ENCODE measurements at regions not wholly inside any gene's neighbourhood (a gene's known extent, or its start where the extent isn't known, plus 50 kb on each side); places are given as distances from the start of the nearest gene placed in this dataset.

DNA sequence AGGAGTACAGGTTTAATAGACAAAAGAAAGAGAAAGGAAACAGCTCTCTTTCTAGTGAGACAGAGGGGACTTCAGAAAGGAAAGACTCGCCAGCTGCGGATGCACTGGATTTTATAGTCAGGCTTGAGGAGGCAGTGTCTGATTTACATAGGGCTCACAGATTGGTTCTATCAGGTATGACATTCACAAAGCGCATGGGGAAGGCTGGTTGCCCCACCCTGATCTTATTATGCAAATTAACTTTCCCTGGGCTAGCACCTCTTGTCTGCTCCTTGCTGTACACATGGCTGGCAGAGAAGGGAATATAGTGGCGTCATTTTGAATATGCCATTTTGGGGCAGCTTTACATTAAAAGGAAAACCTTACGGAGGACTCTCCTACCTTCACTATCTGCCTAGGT lies 938.4 kb upstream of the SEMA6D start:
- H3K36me3 Mint-ChIP-seq, result no peaks in the 10 kb centered on the region
- H3K27me3 Mint-ChIP-seq, result no peaks in the 10 kb centered on the region
- CTCF ChIA-PET, result interaction anchor here (1.2 kb wide), 1 partner anchor 11 kb away, joined by 5 read pairs; no protein-coding TSS in a partner anchor

DNA sequence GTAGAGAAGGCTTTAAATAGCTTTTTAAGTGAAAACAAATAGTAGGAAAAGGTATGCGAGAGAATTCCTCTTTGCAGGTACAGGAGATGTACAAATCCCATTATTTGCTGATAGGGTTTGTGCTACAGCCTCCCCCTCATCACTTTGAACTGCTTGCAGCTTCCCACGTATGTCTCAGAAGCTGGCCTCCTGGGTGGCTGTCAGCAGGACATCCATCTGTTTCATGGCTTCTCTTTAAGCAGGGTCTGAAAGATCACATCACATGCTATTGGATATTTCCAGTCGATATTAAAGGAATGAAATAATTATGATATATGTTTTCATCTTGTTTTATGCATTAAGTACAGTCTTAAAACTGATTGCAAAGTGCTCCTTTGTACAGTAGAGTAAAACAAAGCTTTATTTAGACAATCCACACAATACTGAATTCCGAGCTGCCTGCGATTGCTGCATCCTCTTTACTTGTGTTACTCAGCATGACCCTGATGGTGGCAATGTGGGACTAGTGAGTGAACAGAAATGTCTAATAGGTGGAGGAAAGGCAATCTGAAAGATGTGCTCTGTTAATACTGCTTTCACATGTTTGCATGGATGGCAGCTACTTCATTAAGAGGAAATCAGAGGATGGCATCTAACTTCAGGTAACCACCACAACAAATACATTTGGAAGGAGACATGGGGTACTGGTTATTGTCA lies 930.6 kb upstream of the SEMA6D start:
- Mint-ChIP-seq H3K36me3 (no peaks in the 10 kb centered on the region), H3K27me3 (no peaks in the 10 kb centered on the region), H3K4me1 (no peaks in the 10 kb centered on the region), H3K4me3 (no peak overlapping the region), H3K27ac (no peak overlapping the region), H3K9me3 (ENCODE audit: low read depth) (peaks cover 21% of the 10 kb centered on the region)
- CTCF ChIA-PET, result no interaction called here
- DNase-seq (no peak), ATAC-seq (no peak)

More for the DNA sequence above, 938.4 kb upstream of the SEMA6D start:
- DNase-seq (no peak), ATAC-seq (no peak)
- no peak overlapping the region for H3K4me3 Mint-ChIP-seq
- no peak overlapping the region for H3K27ac Mint-ChIP-seq
- no peaks in the 10 kb centered on the region for H3K4me1 Mint-ChIP-seq
- peaks cover 20% of the 10 kb centered on the region for H3K9me3 Mint-ChIP-seq (ENCODE audit: low read depth)

DNA sequence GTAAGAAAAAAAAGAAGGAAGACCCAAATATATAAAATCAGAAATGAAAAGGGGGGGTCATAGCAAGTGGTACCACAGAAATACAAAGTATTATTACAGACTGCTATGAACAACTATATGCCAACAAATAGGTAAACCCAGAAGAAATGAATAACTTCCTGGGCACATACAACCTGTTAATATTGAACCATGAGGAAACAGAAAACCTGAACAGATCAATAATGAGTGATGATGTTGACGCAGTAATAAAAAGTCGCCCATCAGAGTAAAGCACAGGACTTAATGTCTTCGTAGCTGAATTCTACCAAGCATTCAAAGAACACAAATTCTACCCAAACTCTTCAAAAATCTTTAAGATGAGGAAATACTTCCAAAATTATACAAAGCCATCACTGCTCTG lies 921.6 kb upstream of the SEMA6D start:
- DNase-seq (no peak), ATAC-seq (no peak)
- H3K27me3 Mint-ChIP-seq, result no peaks in the 10 kb centered on the region
- no peaks in the 10 kb centered on the region for H3K4me1 Mint-ChIP-seq
- H3K27ac Mint-ChIP-seq, result no peak overlapping the region
- CTCF ChIA-PET, result no interaction called here
- no peaks in the 10 kb centered on the region for H3K36me3 Mint-ChIP-seq
- no peak overlapping the region for H3K4me3 Mint-ChIP-seq
- H3K9me3 Mint-ChIP-seq (ENCODE audit: low read depth), result peaks cover 16% of the 10 kb centered on the region

DNA sequence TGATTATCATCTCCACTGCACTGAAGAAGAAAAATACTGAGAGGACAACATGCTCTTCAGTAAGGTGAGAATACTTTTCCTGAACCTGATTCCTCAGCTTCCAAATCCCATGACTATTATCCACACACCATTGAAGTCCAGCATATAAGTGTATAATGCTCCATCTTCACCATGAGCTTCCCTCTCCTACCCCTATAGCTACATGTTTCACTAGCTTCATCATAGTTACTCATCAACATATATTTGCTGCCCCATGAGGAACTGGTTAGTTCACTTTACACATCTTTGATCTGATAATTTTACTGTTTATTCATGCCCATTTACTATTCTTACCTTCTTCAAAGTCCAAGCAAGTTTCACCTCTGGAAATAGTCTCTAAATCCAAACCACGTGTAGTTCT lies 908.5 kb upstream of the SEMA6D start:
- Mint-ChIP-seq H3K9me3 (ENCODE audit: low read depth) (peaks cover 8% of the 10 kb centered on the region), H3K36me3 (no peaks in the 10 kb centered on the region), H3K27ac (no peak overlapping the region), H3K27me3 (no peaks in the 10 kb centered on the region), H3K4me3 (no peak overlapping the region), H3K4me1 (no peaks in the 10 kb centered on the region)
- CTCF ChIA-PET, result no interaction called here
- ATAC-seq, result no peak
- no peak for DNase-seq

DNA sequence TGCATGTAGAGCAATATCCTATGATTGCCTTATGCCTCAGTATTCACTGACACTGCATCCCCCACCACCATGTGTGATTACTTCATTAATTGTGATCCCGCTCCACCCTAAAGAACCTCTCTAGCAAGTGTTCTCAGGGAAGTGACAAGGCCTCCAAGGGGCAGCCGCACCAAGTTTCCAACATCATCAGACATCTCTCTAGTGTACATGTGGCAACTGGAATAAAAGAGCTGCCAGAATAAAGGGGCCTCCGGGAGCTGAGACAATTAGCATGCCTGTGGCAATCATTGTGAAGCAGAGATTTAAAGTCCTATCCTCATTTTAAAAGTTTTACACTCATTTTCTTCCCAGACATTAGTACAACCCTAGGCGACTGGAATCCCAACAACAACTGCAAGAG lies 902.1 kb upstream of the SEMA6D start:
- no peak for DNase-seq
- no peak for ATAC-seq
- H3K36me3 Mint-ChIP-seq, result no peaks in the 10 kb centered on the region
- H3K4me1 Mint-ChIP-seq, result no peaks in the 10 kb centered on the region
- CTCF ChIA-PET, result no interaction called here
- H3K27me3 Mint-ChIP-seq, result no peaks in the 10 kb centered on the region
- H3K9me3 Mint-ChIP-seq (ENCODE audit: low read depth), result peaks cover 9% of the 10 kb centered on the region
- H3K27ac Mint-ChIP-seq, result no peak overlapping the region
- H3K4me3 Mint-ChIP-seq, result no peak overlapping the region

DNA sequence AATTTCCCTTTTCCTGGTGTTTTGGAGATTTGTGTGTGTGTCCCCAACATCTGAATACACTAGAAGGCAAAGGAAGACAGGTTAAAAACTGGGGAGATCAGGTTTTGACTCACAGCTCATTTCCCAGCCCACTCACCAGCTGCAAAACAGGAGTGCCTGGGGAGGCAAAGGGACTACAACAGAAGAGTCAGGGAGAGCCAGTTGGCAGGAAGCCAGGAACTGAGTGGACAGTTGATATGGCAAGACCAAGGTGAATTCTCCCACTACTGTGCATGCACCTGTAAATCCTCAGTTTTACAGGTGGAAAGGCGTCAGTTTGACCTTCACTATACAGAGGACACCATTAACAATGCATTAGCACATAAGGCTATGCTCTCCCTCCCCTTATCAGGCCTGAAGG lies 901.5 kb upstream of the SEMA6D start:
- Mint-ChIP-seq H3K27me3 (no peaks in the 10 kb centered on the region), H3K27ac (no peak overlapping the region), H3K36me3 (no peaks in the 10 kb centered on the region), H3K4me3 (no peak overlapping the region), H3K9me3 (ENCODE audit: low read depth) (peaks cover 5% of the 10 kb centered on the region), H3K4me1 (no peaks in the 10 kb centered on the region)
- no peak for ATAC-seq
- no peak for DNase-seq
- CTCF ChIA-PET, result no interaction called here

DNA sequence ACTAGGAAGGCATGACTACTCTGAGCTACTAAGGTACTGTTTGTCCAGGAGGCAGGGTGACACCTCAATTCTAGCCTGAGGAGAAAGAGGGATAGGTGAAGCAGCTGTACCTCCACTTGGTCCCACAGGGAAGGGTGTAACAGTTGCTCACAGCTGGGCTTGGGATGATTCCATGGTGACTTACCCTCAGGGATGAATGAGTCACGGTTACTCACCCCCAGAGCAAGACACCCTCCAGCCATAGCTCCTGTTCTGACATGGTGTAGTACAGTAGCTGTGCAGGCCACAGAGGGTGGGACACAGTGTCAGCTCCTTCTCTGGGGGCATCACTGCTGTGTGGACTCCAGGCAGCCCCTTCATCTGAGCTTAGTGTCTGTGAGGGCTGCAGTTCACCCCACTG lies 868.6 kb upstream of the SEMA6D start:
- no peaks in the 10 kb centered on the region for H3K36me3 Mint-ChIP-seq
- CTCF ChIA-PET, result no interaction called here
- peaks cover 11% of the 10 kb centered on the region for H3K9me3 Mint-ChIP-seq (ENCODE audit: low read depth)
- H3K4me3 Mint-ChIP-seq, result no peak overlapping the region
- no peaks in the 10 kb centered on the region for H3K4me1 Mint-ChIP-seq
- H3K27me3 Mint-ChIP-seq, result no peaks in the 10 kb centered on the region
- ATAC-seq (no peak), DNase-seq (no peak)
- H3K27ac Mint-ChIP-seq, result no peak overlapping the region

DNA sequence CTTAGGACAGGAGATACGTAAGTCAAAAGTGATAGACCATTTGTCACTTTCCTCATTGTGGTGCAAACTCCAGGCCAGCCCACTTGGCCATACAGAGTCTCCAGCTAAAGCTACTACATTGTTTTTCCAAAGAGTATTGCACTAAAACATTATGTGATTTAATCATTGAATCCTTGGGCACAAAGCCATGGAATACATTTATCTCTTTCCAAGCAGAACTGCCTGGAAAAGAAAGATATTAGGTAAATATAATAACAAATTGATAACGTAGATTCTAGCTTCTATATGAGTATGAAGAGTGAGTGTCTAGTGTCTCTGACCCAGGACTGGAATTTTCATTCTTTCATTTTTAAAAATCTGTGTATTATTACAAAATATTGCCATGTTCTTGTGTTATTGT lies 863.7 kb upstream of the SEMA6D start:
- no peak for ATAC-seq
- Mint-ChIP-seq H3K27ac (no peak overlapping the region), H3K27me3 (no peaks in the 10 kb centered on the region), H3K4me3 (no peak overlapping the region), H3K4me1 (no peaks in the 10 kb centered on the region), H3K9me3 (ENCODE audit: low read depth) (peaks cover 16% of the 10 kb centered on the region), H3K36me3 (no peaks in the 10 kb centered on the region)
- DNase-seq, result no peak
- CTCF ChIA-PET, result no interaction called here

DNA sequence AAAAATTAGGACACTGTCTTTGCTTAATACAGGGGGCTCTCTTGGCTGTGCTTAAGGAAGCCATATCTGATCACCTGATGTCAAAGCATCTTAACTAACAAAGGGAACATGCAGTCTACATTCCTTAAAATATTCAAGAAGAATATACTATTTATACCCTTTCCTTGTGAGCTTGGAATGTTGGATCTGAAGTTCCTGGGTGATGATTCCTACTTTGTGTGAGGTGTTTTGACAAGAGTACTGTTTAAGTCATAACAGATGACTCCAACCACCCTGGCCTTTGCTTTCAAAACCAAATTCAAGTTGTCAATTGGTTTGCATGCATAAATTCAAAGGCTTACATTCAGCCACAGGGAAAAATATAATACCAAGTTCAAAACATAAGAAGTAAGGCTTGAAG lies 862.7 kb upstream of the SEMA6D start:
- ATAC-seq (no peak), DNase-seq (no peak)
- peaks cover 11% of the 10 kb centered on the region for H3K9me3 Mint-ChIP-seq (ENCODE audit: low read depth)
- H3K27me3 Mint-ChIP-seq, result no peaks in the 10 kb centered on the region
- no peaks in the 10 kb centered on the region for H3K4me1 Mint-ChIP-seq
- CTCF ChIA-PET, result no interaction called here
- no peaks in the 10 kb centered on the region for H3K36me3 Mint-ChIP-seq
- H3K4me3 Mint-ChIP-seq, result no peak overlapping the region
- no peak overlapping the region for H3K27ac Mint-ChIP-seq

DNA sequence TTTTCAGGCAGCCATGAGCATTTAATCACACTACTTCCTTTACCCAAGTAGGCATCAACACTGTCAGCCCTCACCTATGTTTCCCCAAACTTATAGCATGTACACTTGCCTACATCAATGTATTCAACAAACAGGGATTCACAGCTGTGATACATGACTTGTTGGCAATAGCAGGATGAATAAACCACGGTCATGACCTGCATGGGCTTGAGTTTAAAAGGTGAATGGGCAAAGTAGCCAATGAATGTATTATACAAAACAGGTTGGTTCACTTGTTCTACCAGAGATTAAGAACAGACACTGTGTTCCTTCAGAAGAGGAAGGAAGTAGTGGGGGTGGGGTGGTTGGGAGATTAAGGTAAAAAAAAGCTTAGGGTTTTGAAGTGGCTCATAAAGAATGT lies 861.9 kb upstream of the SEMA6D start:
- Mint-ChIP-seq H3K4me1 (no peaks in the 10 kb centered on the region), H3K9me3 (ENCODE audit: low read depth) (peaks cover 7% of the 10 kb centered on the region), H3K4me3 (no peak overlapping the region), H3K27me3 (no peaks in the 10 kb centered on the region), H3K27ac (no peak overlapping the region), H3K36me3 (no peaks in the 10 kb centered on the region)
- CTCF ChIA-PET, result no interaction called here
- ATAC-seq (no peak), DNase-seq (no peak)

DNA sequence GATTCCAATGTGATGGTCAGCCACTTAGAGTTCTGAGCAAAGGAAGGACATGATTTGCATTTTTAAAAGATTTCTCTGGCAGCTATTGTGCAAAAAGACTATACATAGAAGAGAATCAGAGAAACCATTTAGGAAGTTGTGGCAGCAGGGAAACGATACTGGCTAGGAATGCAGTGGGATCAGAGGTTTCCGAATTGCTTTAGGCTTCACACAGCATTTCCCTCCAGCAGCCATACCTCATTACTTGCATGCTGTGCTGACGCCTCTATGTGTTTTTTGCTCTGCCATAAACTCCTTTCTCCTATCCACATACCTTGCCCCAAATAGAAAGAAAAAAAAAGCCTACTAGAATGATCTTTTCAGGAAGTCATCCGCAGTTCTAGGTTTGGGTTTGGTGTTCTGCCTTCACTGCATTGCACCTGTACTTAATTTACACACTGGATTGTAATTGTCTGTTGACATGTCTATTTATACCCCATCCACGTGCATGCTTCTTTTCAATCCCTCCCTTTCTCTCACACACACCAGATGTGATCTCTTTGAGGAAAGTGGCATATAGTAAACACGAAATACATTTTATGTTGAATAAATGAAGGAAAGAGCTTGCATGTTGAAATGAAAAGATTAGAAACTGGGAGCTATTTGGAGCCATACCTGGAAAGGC lies 860.3 kb upstream of the SEMA6D start:
- no peak for ATAC-seq
- Mint-ChIP-seq H3K9me3 (ENCODE audit: low read depth) (peaks cover 9% of the 10 kb centered on the region), H3K27me3 (no peaks in the 10 kb centered on the region), H3K27ac (no peak overlapping the region), H3K4me3 (no peak overlapping the region), H3K36me3 (no peaks in the 10 kb centered on the region), H3K4me1 (no peaks in the 10 kb centered on the region)
- no peak for DNase-seq
- CTCF ChIA-PET, result no interaction called here

DNA sequence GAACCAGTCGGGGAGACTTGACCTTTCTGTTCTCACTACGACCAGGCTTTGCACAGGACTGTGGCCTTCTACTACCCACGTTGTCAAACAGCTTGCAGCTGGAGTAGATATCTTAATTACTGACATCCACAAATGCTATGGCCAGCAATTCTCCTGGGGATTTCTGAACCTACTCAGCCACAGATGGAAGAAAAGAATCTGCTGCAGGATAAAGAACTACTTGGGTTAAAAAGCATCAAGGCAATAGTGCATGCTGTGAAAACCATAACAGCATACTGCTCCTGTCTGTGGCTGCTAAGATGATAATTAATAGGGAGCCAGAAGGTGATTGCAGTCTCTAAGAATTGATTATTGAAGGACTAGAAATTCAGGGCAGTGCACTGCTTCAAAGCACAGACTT lies 859.2 kb upstream of the SEMA6D start:
- CTCF ChIA-PET, result no interaction called here
- Mint-ChIP-seq H3K4me1 (no peaks in the 10 kb centered on the region), H3K27me3 (no peaks in the 10 kb centered on the region), H3K27ac (no peak overlapping the region), H3K9me3 (ENCODE audit: low read depth) (peaks cover 12% of the 10 kb centered on the region), H3K4me3 (no peak overlapping the region), H3K36me3 (no peaks in the 10 kb centered on the region)
- no peak for DNase-seq
- ATAC-seq, result no peak

DNA sequence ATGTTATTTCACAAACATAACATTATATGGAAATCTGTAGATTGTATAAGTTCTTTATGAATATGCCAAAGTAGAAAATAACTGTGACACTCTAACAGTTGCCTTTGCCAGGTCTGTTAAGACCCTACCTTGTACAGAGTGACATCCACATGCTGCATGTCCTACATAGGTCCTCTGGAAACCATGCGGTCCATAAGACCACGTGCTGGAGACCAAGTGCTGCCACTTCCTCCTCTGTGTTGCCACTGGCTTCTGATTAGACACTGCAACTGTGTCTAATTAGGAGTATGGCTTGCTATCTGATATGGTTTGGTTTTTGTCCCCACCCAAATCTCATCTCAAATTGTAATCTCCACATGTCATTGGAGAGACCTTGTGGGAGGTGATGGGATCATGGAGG lies 855.5 kb upstream of the SEMA6D start:
- Mint-ChIP-seq H3K9me3 (ENCODE audit: low read depth) (peaks cover 9% of the 10 kb centered on the region), H3K27ac (no peak overlapping the region), H3K4me3 (no peak overlapping the region), H3K36me3 (no peaks in the 10 kb centered on the region), H3K4me1 (no peaks in the 10 kb centered on the region), H3K27me3 (no peaks in the 10 kb centered on the region)
- ATAC-seq (no peak), DNase-seq (no peak)
- CTCF ChIA-PET, result no interaction called here

DNA sequence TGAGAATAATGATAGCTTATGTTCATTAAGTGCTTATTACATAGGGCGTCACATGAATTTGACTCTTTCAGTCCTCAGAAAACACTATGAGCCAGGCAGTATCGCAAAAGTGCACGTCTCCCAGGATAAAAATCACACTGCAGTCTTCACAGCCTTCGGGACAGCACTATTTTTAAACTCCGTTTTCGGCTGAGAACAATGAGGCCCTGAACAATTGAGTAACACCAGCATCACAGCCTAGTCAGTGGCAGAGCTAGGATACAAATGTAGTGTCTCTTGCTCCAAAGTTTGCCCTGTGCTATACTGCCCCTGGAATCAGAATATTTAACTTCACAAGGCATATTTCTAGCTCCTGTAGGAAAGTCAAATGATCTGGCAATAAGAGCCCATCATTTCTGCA lies 852.1 kb upstream of the SEMA6D start:
- CTCF ChIA-PET, result no interaction called here
- Mint-ChIP-seq H3K27me3 (no peaks in the 10 kb centered on the region), H3K4me1 (no peaks in the 10 kb centered on the region), H3K4me3 (no peak overlapping the region), H3K27ac (no peak overlapping the region), H3K36me3 (no peaks in the 10 kb centered on the region), H3K9me3 (ENCODE audit: low read depth) (peaks cover 9% of the 10 kb centered on the region)
- DNase-seq, result no peak
- no peak for ATAC-seq

Data from activated CD8-positive, alpha-beta memory T cell treated with anti-CD3 and anti-CD28 coated beads, Interleukin-2, amount 10 ng/mL, durations not matched to agents 7 days and 5 days (primary cell).